CD4-positive, alpha-beta T cell treated with Interleukin-10 for 1 hour (primary cell): ENCODE measurements at regions not wholly inside any gene's neighbourhood (a gene's known extent, or its start where the extent isn't known, plus 50 kb on each side); places are given as distances from the start of the nearest gene placed in this dataset.

ENCODE experiments used
- DNase-seq: peaks from one replicate; pipeline ENCODE4 v3.0.0-alpha.2; 2020

DNA sequence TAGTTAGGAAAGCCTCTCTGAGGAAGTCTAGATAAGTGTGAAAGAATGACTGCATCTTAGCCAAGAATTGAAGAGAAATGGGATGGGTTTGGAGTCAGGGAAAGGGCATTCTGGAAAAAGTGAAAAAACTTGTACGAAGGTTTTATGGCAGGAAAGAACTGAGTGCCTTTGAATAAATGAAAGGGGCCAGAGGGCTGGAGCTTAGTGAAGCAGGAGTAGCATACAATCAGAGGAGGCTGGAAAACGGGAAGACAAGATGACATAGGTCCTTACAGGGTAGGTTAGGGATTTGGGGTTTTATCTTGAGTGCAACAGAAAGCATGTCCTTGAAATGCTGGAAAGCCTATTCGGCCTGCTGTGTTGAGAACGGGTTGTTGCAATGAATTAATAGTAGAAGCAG is 152.6 kb upstream of the RND3 start:
- DNase-seq, result no peak

DNA sequence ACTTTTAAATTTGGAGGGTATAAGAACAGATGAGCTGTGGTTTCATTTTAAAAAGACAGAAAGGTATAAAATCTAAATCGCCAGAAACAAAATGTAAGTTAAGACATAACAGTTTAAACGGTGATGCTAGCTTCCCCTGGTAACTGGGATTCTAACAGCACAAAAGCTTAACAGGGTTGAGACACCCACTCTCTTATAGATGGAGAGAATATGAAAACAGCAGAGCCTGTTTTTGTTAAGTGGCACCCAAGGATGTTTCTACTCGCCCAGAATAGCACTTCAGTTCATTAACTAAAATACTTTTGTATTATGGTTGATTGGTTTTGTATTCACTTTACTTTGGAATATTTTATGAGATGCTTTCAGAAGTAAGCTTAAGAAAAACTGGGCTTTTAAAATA is 151.9 kb upstream of the RND3 start:
- DNase-seq, result no peak

DNA sequence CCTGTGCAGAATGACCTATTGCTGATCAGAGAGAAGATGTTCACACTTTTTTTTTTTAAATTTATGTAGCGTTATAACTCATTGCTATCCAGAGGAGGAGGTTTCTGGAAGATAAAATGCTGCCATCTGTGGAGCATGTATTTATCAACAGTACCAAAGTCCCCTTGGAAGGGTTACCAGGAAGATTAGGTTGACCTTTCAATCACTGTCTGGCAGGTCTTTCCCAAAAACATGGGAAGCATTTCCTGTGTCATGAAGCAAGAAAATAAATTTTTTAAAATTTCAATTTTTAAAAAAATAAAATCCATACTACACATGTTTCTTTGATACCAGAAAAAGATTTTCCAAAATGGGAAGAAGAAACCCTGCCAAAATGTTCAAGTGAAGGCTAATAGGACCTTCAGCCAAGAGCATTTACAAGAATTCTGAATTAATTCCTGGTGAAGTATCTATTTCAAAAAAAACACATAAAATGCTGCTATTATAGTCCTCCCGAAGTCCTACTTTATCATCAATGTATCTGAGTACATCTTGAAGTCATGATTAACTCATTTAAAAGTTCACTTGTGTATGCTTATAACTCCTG is 143.9 kb upstream of the RND3 start:
- DNase-seq, result no peak

DNA sequence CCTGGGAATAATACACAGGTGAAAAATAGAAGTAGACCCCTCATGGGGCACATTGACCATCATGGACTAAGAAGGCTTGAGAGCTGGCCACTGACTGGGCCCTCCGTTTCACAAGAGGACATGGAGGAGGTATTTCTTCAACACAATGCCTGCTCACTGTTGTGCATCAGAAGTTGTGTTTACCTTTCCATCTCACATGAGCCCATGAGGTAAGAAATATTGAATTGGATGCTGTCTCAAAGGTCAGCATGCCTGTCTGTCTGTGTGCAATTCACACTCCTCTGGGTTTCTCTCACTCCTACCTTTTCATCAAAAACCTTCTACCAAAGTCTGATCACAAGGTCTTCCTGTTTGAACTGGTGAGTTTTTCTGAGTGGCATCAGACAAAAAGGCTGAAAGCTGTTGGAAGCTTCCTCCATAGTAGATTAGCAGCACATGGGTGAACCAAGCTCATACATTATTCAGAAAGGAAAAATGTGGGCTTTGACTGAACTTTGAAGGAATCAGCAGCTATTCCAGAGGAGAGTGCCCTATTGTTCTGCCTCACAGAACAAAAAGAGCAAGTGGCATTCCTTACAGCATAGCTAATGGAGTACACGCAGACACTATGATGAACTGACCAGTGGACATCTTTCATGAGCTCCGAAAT is 143.2 kb upstream of the RND3 start:
- DNase-seq, result no peak

DNA sequence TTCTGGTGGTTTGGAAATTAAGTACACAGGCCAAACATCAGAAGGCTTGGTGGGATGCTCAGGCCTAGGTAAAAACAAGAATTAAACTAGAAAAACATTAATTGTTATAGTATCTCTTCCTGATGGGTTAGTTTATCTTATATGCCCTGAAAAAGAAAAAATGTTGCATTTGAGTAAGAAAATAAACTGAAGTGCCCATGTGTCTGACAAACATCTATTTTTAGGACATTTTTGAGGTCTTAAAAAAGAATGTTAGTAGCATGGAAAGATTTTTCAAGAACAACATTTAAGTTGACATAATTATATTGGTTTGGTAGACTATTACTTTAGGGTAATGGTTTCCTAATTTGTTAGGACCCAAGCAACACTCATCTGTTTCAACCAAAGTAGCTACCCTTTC is 140.1 kb upstream of the RND3 start:
- no peak for DNase-seq

DNA sequence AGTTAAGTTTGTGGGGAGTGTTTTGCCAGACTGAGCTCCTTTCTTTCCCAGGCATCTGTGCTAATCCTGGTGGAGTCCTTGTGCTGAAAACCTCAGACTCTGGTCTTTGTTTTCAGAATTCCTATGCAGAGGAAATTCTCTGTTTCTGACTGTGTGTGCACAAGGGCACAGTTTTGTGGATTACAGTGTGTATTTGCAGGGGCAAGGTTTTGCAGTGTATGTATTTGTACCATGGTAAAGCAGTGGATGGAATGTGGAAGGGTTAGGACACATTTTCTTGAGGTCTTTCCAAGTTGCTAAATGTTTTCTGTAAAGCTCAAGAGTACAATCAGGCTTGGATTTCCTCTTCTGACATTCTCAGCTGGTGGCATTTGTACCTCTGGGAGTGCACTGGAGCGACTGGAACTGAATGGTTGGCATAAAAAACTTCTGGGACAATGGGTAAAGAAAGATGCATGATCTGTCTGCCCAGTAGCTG is 139.5 kb upstream of the RND3 start:
- no peak for DNase-seq

DNA sequence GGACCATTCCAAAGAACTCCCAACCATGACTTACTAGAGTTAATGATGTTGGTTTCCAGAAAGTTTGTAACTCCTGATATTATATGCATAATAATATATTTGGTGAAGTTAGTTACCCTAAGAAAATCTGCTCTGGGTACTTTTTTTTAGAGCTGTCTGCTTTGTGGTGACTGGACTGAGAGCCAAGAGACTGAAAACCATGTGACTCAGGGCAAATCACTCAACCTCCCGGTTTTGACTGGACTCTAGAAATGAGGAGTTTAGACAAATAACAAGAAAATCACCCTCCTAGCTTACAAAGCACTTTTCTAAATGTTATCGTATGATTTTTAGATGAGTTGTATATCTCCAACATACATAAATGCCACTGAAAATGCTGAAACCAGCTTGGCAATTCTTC is 138.3 kb upstream of the RND3 start:
- no peak for DNase-seq

DNA sequence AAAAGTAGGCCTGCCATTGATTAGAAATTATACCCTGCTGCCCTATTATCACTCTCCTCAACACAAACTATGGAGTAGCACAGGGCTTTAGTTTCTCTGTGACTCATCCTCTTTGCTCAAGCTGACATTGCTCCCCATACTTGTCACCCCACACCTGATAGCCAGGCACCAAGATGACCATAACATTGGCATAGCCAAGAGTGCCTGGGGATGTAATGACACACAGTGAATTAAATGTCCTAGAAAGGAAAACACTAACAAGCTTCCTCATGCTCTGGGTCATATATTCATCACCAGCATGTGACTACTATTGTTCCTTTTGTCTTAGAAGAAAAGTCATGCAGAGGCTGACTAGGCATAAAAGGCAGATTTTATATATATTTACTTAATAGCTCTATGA is 137.8 kb upstream of the RND3 start:
- no peak for DNase-seq

DNA sequence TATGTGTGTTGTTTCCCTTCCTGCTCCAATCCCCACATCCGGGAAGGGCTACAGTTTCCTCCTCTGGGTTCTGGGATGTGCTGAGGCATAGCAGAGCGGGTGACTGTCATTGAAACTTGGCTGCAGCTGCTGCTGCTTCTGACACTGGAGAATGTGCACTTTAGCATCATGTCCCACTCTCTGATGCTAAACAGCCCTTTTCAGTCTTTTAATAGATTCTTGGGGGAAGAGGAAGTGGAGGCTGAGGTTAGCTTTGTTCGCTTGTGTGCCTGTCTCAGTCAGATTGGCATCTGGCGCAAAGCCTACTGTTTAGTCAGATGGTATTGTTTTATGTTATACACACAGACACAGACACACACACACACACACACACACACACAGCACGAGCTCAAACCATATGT is 136.5 kb upstream of the RND3 start:
- no peak for DNase-seq

DNA sequence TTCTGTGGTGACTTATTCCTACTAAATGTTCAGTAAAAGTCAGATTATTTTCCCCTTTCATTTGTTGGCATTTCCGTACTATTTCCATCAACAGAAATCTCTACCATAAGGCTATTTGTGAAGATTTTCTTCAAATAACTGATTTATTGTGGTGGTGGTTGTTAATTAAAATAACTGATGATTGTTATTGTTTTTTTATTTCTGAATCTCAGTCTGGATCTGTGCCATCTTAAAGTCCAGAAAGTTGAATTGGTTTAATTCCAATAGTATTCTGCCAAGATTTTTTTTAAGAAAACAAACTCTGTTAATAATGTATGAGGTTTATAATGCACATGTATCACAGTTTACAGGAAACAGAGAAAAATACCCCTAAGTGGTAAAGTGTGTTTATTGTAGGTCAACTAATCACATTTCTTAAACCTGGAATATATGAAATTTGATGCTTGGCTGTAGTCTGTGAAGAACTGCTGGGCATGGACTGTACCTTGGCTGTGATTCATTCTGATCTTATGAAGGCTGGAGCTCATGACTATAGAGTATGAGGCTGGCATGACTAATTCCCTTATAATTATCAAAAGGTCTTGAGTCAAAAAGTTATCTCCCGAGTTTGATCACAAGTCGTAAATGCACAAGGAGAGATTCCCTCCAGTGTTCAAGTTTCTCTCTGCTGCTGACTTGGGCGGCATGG is 134.2 kb upstream of the RND3 start:
- DNase-seq, result no peak

DNA sequence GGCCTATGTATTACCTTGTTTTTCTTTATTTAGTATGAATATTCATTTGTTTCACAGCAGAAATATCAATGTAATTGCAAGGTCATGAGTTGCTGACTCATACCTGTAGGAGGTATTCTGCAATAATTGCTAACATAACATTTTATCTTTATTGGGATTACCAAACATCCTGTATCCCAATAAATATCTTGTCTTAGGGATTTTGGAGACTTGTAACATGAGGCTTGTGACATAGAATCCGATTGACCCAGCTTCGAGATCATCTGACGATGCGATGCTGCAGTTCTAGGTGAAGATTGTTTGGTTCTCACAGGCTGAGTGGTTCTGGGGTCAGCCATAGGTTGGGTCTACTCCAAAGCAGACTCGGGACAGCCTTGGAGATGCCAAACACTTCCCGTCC is 133.4 kb upstream of the RND3 start:
- no peak for DNase-seq

DNA sequence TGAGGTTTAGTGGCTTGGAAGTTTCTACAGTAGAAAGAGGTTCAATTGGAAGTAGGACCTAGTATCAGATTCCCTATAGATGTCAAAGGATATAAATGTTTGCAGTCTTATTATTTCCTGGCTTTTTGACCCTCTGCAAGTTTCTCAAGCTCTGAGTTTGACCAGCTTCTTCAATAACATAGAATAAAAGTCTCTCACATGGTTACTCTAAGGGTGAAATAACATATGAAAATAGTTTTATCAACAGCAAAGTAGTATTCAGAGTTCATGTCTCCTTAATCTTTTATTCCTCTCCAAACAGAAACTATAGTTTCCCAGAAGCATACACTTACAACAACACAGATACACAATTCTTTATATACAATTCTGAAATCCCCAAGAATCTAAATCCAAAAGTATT is 132.9 kb upstream of the RND3 start:
- no peak for DNase-seq

DNA sequence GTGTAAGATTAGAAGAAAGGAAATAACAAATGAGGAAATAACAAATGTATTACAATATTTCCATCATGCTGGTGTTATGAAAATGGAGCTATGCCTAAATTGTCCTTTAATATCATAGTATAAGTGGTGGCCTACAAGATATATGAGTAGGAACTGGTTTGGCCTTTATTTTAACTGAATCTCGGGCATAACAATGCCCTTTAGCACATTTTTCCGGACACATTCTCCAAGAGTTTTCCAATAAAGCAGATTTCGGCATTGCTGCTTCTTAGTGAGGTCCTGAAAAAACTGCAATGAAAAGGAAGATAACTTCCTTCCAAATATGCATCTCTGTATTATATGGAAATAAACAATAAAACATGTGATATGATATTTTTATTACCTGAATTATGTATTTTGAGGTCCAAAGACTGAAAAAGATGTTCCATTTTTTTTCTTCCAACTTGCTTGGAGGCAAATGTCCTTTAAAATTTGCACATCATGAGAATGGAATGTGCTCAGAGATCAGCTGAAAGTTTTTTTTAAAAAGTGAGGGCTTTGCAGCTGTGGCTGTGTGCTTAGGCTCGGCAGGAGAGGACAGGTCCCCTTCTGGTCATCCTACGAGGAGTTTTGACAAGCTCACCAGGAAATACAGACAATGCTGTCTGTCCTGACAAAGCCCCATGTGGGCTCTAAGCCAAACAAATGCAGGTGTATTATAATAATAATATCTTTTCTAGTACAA is 132.3 kb upstream of the RND3 start:
- no peak for DNase-seq

DNA sequence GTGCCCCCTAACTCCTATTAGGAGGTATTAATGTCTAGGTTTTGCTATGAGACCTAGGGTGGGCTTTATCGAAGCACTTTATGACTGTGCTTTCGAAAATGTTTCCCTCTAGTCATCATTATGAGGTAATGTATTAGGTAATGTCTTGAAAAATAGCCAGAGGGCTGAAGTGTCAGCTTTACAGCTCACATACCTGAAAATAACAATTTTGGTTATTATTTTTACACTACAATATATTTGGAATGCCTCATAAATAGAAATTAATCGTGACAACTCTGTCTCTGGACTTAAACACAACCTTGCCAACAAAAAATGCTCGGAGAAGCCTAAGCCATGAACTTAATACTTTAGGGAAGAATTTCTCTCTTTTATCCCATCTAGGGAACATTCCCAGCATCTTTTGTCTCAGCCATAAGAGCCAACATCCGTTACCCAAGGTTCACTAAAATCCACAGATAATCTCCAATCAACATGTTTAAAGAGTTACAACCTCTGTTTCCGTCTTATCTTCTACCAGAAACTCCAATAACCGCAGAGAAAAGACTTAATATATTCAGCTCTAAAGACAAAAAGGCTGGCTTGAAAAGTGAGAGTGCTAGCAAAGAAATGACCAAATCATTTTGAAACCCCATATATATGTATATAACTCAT is 130.9 kb upstream of the RND3 start:
- DNase-seq, result no peak

DNA sequence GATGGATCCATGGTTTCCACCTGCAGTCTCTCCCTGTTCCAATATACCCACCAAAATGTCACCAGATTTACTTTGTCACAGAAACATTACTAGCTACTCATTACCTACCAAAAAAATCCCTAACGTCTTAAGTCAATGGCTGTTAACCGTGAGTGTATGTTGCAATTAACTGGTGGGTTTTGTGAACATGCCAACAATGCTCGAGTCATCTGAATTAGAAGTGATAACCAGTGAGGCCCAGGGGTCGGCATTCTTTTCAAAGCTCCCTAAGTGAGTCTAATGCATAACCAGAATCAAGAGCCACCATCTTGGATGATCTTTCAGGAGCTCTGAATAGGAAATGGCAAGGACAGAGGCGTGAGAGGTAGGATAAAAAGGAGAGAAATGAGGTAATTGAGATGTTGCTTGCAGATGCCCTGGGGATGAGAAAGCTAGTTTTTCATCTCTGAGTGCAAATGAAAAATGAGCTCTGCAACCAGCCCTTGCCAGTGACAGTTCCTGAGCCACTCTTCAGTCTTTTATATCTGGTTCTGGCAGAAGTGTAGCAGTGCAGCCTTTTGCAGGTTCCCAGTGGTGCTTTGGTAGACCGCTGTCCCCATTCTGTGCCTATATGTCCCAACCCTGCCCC is 130.0 kb upstream of the RND3 start:
- no peak for DNase-seq

DNA sequence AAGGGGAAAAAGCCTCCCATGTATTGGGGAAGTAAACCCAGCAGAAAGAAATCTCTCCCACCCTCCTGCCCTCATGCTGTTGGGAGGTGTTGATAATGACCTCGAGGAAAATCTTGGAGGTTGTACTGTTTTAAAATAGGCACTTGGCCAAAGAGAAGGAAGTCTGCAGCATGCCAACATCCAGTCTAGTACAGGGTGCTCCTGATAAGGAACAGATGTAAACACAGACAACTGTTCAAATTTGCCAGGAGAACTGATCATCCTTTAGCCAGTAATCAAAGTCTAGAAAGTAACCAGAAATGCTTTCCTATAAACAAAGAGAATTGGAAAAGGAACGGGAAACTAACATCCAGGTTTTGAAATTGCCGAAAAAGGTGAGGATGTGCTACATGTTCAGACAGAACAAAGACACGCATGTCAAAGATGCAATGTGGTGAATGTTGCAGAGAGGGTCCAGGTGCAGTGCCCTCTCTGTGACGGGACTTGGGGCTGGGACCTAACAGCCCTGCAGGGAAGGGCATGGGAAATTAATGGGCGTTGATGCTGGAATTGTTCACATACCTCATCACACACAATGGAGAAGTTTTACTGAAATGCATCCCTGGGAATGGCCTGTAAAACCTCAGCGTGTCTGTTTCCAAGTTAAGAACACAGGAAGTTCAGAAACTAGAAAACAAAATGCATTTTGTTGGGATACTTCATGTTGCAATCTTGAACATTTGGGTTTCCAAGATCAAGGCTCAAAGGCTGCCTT is 125.7 kb upstream of the RND3 start:
- DNase-seq, result no peak

DNA sequence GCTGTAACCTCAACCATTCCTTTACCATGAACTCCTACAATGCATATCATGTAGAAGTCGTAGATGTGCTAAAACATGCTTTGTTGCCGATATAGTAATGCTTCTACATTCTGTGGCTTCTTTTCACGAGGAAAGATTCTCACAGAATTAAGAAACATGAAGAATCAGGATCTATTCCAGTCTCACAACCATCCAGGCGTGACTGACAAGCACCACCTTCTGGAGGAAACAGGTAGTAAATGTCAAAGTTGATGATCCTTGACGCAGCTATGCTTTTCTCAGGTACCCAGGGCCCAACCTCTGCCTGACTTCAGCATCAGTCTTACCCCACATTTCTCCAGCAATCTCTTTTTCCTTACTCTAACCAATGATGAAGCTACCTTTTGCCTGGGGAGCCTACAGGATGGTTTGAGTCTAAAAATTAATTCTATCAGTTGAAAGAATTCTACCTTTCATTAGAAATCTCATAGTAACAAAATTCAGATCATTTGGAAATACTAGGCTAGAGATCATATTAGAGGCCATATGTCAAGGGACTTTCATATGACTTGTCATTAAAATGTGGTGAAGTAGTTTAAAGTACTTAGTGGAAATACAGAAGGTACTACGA is 123.3 kb upstream of the RND3 start:
- DNase-seq, result no peak

DNA sequence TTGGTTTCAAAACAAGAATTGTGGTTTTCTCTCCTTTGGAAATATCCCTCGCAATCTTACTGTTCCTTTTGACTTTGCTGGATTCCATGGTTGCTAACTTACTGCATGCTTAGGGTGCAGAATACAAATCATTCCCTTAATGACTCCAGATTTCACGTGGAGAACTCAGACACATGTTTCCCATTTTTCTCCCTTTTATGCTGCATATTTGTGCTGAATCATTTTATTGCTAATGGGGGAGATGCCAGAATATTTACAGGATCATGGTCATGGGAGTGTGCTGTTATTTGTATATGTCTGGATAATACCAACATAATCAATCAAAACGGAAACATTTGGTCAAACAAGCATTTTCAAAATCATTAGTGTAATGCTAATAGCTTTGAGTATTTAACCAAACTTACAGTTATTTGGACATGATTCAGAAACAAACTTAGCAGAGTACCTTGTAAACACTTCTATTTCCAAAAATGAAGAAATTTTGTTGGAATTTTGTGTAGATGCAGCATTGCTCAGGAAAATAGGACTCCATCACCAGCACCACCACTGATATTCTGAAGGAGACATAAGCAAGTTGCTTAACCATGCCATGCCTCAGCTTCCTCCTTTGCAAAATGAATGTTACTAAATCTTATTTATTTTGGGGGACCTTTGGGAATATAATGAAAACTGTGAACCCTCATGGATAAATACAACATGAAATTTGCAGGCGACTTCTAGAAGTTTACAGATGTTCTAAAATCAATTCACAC is 122.5 kb upstream of the RND3 start:
- DNase-seq, result no peak

DNA sequence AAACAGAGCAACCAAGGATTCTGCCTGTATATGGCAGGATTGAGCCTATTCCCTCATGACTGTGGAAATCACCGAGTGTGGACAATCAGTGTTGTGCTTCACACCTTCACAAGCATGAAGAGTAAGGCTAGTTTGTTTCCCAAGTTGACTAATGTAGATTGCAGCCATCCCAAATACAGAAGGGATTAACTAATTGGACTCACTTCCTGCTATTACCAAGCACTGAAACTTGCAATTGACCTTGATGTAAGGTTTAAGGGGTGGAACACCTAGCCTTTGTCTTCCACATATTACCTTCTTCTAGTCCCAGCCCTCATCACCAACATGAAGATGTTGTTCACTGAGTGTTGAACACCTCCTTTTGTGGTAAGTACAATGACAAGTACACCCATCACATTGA is 120.9 kb upstream of the RND3 start:
- DNase-seq, result no peak

DNA sequence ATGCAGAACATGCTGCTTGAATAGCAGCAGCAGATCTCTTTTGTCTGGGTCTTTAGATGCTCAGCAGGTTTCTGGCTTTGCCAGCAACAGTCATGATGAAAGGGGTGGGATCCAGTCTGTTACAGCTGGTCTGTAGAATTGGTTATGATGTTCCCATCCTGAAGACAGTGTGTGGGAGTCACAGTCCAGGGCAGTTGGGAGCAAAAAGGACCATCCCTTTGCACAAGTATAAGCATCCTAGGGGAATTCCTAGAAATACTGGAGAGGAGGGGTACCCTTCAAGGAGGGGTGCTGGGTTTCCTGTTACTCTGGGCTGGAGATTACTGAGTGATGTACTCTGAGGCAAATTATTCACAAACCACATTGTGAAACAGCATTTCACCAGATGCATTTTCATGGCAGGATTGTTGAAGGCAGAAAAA is 119.9 kb upstream of the RND3 start:
- no peak for DNase-seq
